ENCODE measurements at regions not wholly inside any gene's neighbourhood (a gene's known extent, or its start where the extent isn't known, plus 50 kb on each side); places are given as distances from the start of the nearest gene placed in this dataset.

DNA sequence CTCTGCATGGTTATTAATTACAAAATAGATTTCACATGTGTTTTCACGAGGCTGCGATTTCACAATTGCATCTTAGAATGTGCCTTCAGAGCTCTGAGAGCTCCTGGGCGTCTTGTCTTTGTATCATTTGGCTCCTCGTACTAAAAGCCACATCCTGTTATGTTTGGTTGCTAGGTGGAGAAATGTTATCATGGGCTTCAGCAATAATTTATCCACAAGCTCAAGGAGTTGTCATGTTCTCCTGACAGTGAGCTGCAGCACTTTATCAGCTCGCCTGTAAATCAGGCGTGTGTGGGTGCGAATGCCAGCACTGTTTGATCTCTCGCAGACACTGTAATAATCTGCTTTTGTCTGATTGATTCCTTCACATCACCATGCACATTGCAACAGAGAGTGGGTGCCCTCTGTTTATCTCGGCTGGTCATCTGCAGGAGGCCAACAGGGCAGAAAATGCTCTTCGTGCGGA is 218.6 kb upstream of the ZFP64 start:
- TF ChIP-seq, protein P1, sequence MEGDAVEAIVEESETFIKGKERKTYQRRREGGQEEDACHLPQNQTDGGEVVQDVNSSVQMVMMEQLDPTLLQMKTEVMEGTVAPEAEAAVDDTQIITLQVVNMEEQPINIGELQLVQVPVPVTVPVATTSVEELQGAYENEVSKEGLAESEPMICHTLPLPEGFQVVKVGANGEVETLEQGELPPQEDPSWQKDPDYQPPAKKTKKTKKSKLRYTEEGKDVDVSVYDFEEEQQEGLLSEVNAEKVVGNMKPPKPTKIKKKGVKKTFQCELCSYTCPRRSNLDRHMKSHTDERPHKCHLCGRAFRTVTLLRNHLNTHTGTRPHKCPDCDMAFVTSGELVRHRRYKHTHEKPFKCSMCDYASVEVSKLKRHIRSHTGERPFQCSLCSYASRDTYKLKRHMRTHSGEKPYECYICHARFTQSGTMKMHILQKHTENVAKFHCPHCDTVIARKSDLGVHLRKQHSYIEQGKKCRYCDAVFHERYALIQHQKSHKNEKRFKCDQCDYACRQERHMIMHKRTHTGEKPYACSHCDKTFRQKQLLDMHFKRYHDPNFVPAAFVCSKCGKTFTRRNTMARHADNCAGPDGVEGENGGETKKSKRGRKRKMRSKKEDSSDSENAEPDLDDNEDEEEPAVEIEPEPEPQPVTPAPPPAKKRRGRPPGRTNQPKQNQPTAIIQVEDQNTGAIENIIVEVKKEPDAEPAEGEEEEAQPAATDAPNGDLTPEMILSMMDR (IDR thresholded peaks at IDR 0.05), result no peak
- Mint-ChIP-seq H3K36me3 (peaks cover 0 to 2% of the 10 kb centered on the region in 2 donors), H3K9me3 (peaks cover 5 to 36% (median 21%) of the 10 kb centered on the region in 7 donors), H3K27me3 (ENCODE audit: low read depth in 3 of 3) (peaks cover 0 to 5% (median 1%) of the 10 kb centered on the region in 3 donors), H3K4me1 (peaks cover 52% of the 10 kb centered on the region), H3K27ac (peak overlapping the region; percentile 78 to 97 (median 94)), H3K4me3 (peak overlapping the region in 1 of 2 donors; percentile 31)
- DNase-seq, result peak; percentile 44 to 69 (median 61)
- peak overlapping the region; percentile 19 for H2AFZ ChIP-seq (ENCODE audit: insufficient read depth, low read depth, low read length, poor library complexity, severe bottlenecking)
- H3K36me3 ChIP-seq (replicated peaks in 1 of 2; ENCODE audit: control insufficient read depth in 1 of 2, insufficient read depth in 2 of 2, low read length in 2 of 2), result no peaks in the 10 kb centered on the region
- peak overlapping the region in 1 of 3 experiments; percentile 36 for H3K4me3 ChIP-seq (replicated peaks in 1 of 3; ENCODE audit: low read depth in 2 of 3, low read length in 3 of 3)
- peak overlapping the region; percentile 11 for H3K9ac ChIP-seq (ENCODE audit: insufficient read depth, low read length, poor library complexity, severe bottlenecking)
- WGBS (ENCODE audit: insufficient coverage), result 9% methylated on average over 4 of the region's 11 CpGs
- peaks cover 59 to 61% of the 10 kb centered on the region in 2 donors for H3K4me1 ChIP-seq (ENCODE audit: control insufficient read depth in 1 of 2, insufficient read depth in 2 of 2, low read length in 2 of 2)
- peaks cover 6 to 10% of the 10 kb centered on the region in 2 donors for H3K9me3 ChIP-seq (replicated peaks in 1 of 2; ENCODE audit: control insufficient read depth in 1 of 2, insufficient read depth in 1 of 2, low read length in 2 of 2)
- H4K20me1 ChIP-seq (ENCODE audit: insufficient read depth, low read length), result no peaks in the 10 kb centered on the region
- intact Hi-C loops (cut with micrococcal nuclease), result no loop called here
- no peaks in the 10 kb centered on the region for H3K27me3 ChIP-seq (ENCODE audit: control insufficient read depth in 2 of 2, insufficient read depth in 2 of 2, low read length in 2 of 2)
- no peaks in the 10 kb centered on the region for H3K79me2 ChIP-seq (ENCODE audit: insufficient read depth, low read length)
- peak overlapping the region; percentile 58 to 82 for H3K27ac ChIP-seq (ENCODE audit: low read depth in 1 of 2, low read length in 2 of 2)
- H3K4me2 ChIP-seq (replicated peaks; ENCODE audit: extremely low read depth, low read length, poor library complexity, severe bottlenecking), result peak overlapping the region; percentile 34

DNA sequence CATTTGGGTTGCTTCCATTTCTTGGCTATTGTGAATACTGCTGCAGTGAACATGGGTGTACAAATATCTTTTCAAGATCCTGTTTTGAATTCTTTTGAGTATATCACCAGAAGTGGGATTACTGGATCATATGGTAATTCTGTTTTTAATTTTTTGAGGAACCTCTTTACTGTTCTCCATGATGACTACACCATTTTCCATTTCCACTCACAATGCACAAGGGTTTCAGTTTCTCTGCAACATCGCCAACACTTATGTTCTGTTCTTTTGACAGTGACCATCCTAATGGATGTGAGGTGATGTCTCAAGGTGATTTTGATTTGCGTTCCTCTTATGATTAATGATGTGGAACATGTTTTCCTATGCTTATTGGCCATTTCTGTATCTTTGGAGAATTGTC is 214.4 kb upstream of the ZFP64 start:
- Histone ChIP-seq H3K4me2 (replicated peaks; ENCODE audit: extremely low read depth, low read length, poor library complexity, severe bottlenecking) (peak overlapping the region; percentile 60), H3K9ac (ENCODE audit: insufficient read depth, low read length, poor library complexity, severe bottlenecking) (no peak overlapping the region), H3K4me3 (replicated peaks in 1 of 3; ENCODE audit: low read depth in 2 of 3, low read length in 3 of 3) (peak overlapping the region in 1 of 3 experiments; percentile 62), H3K36me3 (replicated peaks in 1 of 2; ENCODE audit: control insufficient read depth in 1 of 2, insufficient read depth in 2 of 2, low read length in 2 of 2) (no peaks in the 10 kb centered on the region), H3K4me1 (ENCODE audit: control insufficient read depth in 1 of 2, insufficient read depth in 2 of 2, low read length in 2 of 2) (peaks cover 69 to 75% of the 10 kb centered on the region in 2 donors), H3K27me3 (ENCODE audit: control insufficient read depth in 2 of 2, insufficient read depth in 2 of 2, low read length in 2 of 2) (peaks cover 0 to 2% of the 10 kb centered on the region in 2 donors), H3K79me2 (ENCODE audit: insufficient read depth, low read length) (no peaks in the 10 kb centered on the region), H4K20me1 (ENCODE audit: insufficient read depth, low read length) (no peaks in the 10 kb centered on the region), H3K9me3 (replicated peaks in 1 of 2; ENCODE audit: control insufficient read depth in 1 of 2, insufficient read depth in 1 of 2, low read length in 2 of 2) (no peaks in the 10 kb centered on the region), H2AFZ (ENCODE audit: insufficient read depth, low read depth, low read length, poor library complexity, severe bottlenecking) (no peak overlapping the region), H3K27ac (ENCODE audit: low read depth in 1 of 2, low read length in 2 of 2) (peak overlapping the region in 1 of 2 donors; percentile 75)
- Mint-ChIP-seq H3K9me3 (peaks cover 0 to 16% (median 9%) of the 10 kb centered on the region in 7 donors), H3K36me3 (peaks cover 0 to 2% of the 10 kb centered on the region in 2 donors), H3K27me3 (ENCODE audit: low read depth in 3 of 3) (peaks cover 1 to 5% (median 4%) of the 10 kb centered on the region in 3 donors), H3K4me1 (peaks cover 66% of the 10 kb centered on the region), H3K27ac (peak overlapping the region; percentile 85 to 96 (median 92)), H3K4me3 (peak overlapping the region; percentile 10 to 14)
- TF ChIP-seq, protein P1 (IDR thresholded peaks at IDR 0.05), result no peak
- DNase-seq, result peak in 2 of 3 donors; percentile 13 to 41
- intact Hi-C loops (cut with micrococcal nuclease), result no loop called here
- 100% methylated on average over 1 of the region's 2 CpGs for WGBS (ENCODE audit: insufficient coverage)

All from CD14-positive monocyte (primary cell).